Left ventricle myocardium inferior (tissue), 1 donor: ENCODE measurements at regions not wholly inside any gene's neighbourhood (a gene's known extent, or its start where the extent isn't known, plus 50 kb on each side); places are given as distances from the start of the nearest gene placed in this dataset.

Experiments
- DNase-seq: peaks from one replicate; pipeline ENCODE4 v3.0.0-alpha.2; 2020
- H3K27ac ChIP-seq: fragments of 200-600 bp; replicated peaks from 2 replicates; pipeline ENCODE4 v1.8.0; 2021
- H3K27me3 ChIP-seq: fragments of 200-600 bp; 2 replicates; pipeline ENCODE4 v1.8.0; 2021; ENCODE audit warnings: low read depth
- H3K36me3 ChIP-seq: fragments of 200-600 bp; 2 replicates; pipeline ENCODE4 v1.8.0; 2021
- H3K4me1 ChIP-seq: fragments of 200-600 bp; 2 replicates; pipeline ENCODE4 v1.8.0; 2021
- H3K4me3 ChIP-seq: fragments of 200-600 bp; 2 replicates; pipeline ENCODE4 v1.8.0; 2021; ENCODE audit warnings: mild to moderate bottlenecking, moderate library complexity
- H3K9me3 ChIP-seq: fragments of 200-600 bp; replicated peaks from 2 replicates; pipeline ENCODE4 v1.8.0; 2021
- CTCF ChIP-seq: fragments of 200-600 bp; IDR thresholded peaks from 2 replicates; pipeline ENCODE4 v1.8.0; 2021; ENCODE audit warnings: antibody characterized with exemption, mild to moderate bottlenecking, borderline replicate concordance
- intact Hi-C: fragments of 100-400 bp; cut with micrococcal nuclease; formaldehyde crosslinking; loops from one replicate; pipeline ENCODE4 v1.11.0; 2022
- donor health status: DM: no; HTN: yes; CAD: no; lungs with severe emphysema.

GRCh38 chr7:88442413-88442812 lies 135.7 kb upstream of the STEAP4 start:
- Histone ChIP-seq H3K27me3 (no peaks in the 10 kb centered on the region), H3K4me1 (no peaks in the 10 kb centered on the region), H3K36me3 (no peaks in the 10 kb centered on the region), H3K27ac (no peak overlapping the region), H3K9me3 (no peaks in the 10 kb centered on the region), H3K4me3 (no peak overlapping the region)
- no peak for DNase-seq
- intact Hi-C loops: no loop called here
- TF ChIP-seq CTCF: no peak

GRCh38 chr7:88437132-88437531 lies 130.4 kb upstream of the STEAP4 start:
- Histone ChIP-seq H3K27me3 (no peaks in the 10 kb centered on the region), H3K9me3 (no peaks in the 10 kb centered on the region), H3K4me3 (no peak overlapping the region), H3K27ac (no peak overlapping the region), H3K36me3 (no peaks in the 10 kb centered on the region), H3K4me1 (no peaks in the 10 kb centered on the region)
- intact Hi-C loops: no loop called here
- TF ChIP-seq CTCF: no peak
- no peak for DNase-seq

GRCh38 chr7:88432301-88432700 lies 125.6 kb upstream of the STEAP4 start:
- Histone ChIP-seq H3K36me3 (no peaks in the 10 kb centered on the region), H3K4me1 (no peaks in the 10 kb centered on the region), H3K4me3 (no peak overlapping the region), H3K27ac (no peak overlapping the region), H3K9me3 (no peaks in the 10 kb centered on the region), H3K27me3 (no peaks in the 10 kb centered on the region)
- no peak for TF ChIP-seq CTCF
- DNase-seq: no peak
- intact Hi-C loops: no loop called here

GRCh38 chr7:88431882-88432281 lies 125.2 kb upstream of the STEAP4 start:
- TF ChIP-seq CTCF: no peak
- DNase-seq: no peak
- Histone ChIP-seq H3K27ac (no peak overlapping the region), H3K27me3 (no peaks in the 10 kb centered on the region), H3K9me3 (no peaks in the 10 kb centered on the region), H3K4me3 (no peak overlapping the region), H3K36me3 (no peaks in the 10 kb centered on the region), H3K4me1 (no peaks in the 10 kb centered on the region)
- intact Hi-C loops: no loop called here

- Histone ChIP-seq H3K9me3 (no peaks in the 10 kb centered on the region), H3K27ac (no peak overlapping the region), H3K36me3 (no peaks in the 10 kb centered on the region), H3K27me3 (no peaks in the 10 kb centered on the region), H3K4me3 (no peak overlapping the region), H3K4me1 (no peaks in the 10 kb centered on the region)
- intact Hi-C loops: no loop called here
- no peak for TF ChIP-seq CTCF
- DNase-seq: no peak
Measured at GRCh38 chr7:88429382-88429781, 122.7 kb upstream of the STEAP4 start.

- no peak overlapping the region for H3K27ac ChIP-seq
- H3K27me3 ChIP-seq: no peaks in the 10 kb centered on the region
- peaks cover 4% of the 10 kb centered on the region for H3K9me3 ChIP-seq
- no peaks in the 10 kb centered on the region for H3K4me1 ChIP-seq
- H3K36me3 ChIP-seq: no peaks in the 10 kb centered on the region
- DNase-seq: no peak
- intact Hi-C loops: no loop called here
- no peak overlapping the region for H3K4me3 ChIP-seq
- TF ChIP-seq CTCF: no peak
Measured at GRCh38 chr7:88402529-88402928, 95.8 kb upstream of the STEAP4 start.
